Astrocyte (in vitro differentiated cells and primary cell): ENCODE measurements at regions not wholly inside any gene's neighbourhood (a gene's known extent, or its start where the extent isn't known, plus 50 kb on each side); places are given as distances from the start of the nearest gene placed in this dataset.

ENCODE experiments used
- DNase-seq: peaks from one replicate; pipeline ENCODE4 v3.0.0-alpha.2; 2010; ENCODE audit warnings: low read depth
- FAIRE-seq: peaks from 2 replicates; lab custom pipeline; 2011; peaks lifted over from hg19 to GRCh38; lab: Jason Lieb, UNC
- H2AFZ ChIP-seq: 2 replicates; pipeline ENCODE4 v1.6.0; 2012; ENCODE audit warnings: low read depth, low read length, inconsistent platforms
- H3K27ac ChIP-seq: 2 replicates; pipeline ENCODE4 v1.5.1; 2011; ENCODE audit warnings: low read depth, low read length, inconsistent platforms
- H3K27me3 ChIP-seq: 2 replicates; pipeline ENCODE4 v1.6.0; 2011; ENCODE audit warnings: low read length, inconsistent platforms; ENCODE audit not compliant: insufficient read depth
- H3K36me3 ChIP-seq: 2 replicates; pipeline ENCODE4 v1.5.1; 2011; ENCODE audit warnings: low read length, inconsistent platforms; ENCODE audit not compliant: insufficient read depth
- H3K4me1 ChIP-seq: 2 replicates; pipeline ENCODE4 v1.5.1; 2011; ENCODE audit warnings: low read length, inconsistent platforms; ENCODE audit not compliant: insufficient read depth
- H3K4me2 ChIP-seq: 2 replicates; pipeline ENCODE4 v1.6.0; 2012; ENCODE audit warnings: low read length, inconsistent platforms
- H3K4me3 ChIP-seq: 2 replicates; pipeline ENCODE4 v1.5.1; 2011; ENCODE audit warnings: low read depth, mild to moderate bottlenecking, low read length, inconsistent platforms; ENCODE audit not compliant: insufficient read depth
- H3K79me2 ChIP-seq: 2 replicates; pipeline ENCODE4 v1.6.0; 2012; ENCODE audit warnings: mild to moderate bottlenecking, low read length, inconsistent platforms; ENCODE audit not compliant: insufficient read depth
- H3K9ac ChIP-seq: 2 replicates; pipeline ENCODE4 v1.6.0; 2012; ENCODE audit warnings: mild to moderate bottlenecking, low read length, inconsistent platforms
- H3K9me3 ChIP-seq: 2 replicates; pipeline ENCODE4 v1.5.1; 2012; ENCODE audit warnings: low read depth, mild to moderate bottlenecking, low read length, inconsistent platforms; ENCODE audit not compliant: insufficient read depth
- H4K20me1 ChIP-seq: 2 replicates; pipeline ENCODE4 v1.6.0; 2012; ENCODE audit warnings: low read length, inconsistent platforms; ENCODE audit not compliant: insufficient read depth
- H3K27ac Mint-ChIP-seq: one replicate; pipeline ENCODE4 v1.8.0; 2021; ENCODE audit warnings: mild to moderate bottlenecking, mixed read lengths; ENCODE audit not compliant: unreplicated experiment
- H3K27me3 Mint-ChIP-seq: one replicate; pipeline ENCODE4 v1.8.0; 2021; ENCODE audit warnings: low read depth, mixed read lengths; ENCODE audit not compliant: unreplicated experiment
- H3K36me3 Mint-ChIP-seq: one replicate; pipeline ENCODE4 v1.8.0; 2021; ENCODE audit warnings: low read depth, mixed read lengths; ENCODE audit not compliant: unreplicated experiment
- H3K4me1 Mint-ChIP-seq: one replicate; pipeline ENCODE4 v1.8.0; 2021; ENCODE audit warnings: low read depth, mixed read lengths; ENCODE audit not compliant: unreplicated experiment
- H3K4me3 Mint-ChIP-seq: one replicate; pipeline ENCODE4 v1.8.0; 2021; ENCODE audit warnings: mild to moderate bottlenecking, moderate library complexity, mixed read lengths; ENCODE audit not compliant: unreplicated experiment
- H3K9me3 Mint-ChIP-seq: one replicate; pipeline ENCODE4 v1.8.0; 2021; ENCODE audit warnings: mild to moderate bottlenecking, mixed read lengths; ENCODE audit not compliant: unreplicated experiment
- CTCF ChIP-seq: IDR thresholded peaks from 2 replicates; pipeline ENCODE4 v1.5.1; 2011; ENCODE audit warnings: low read depth, mild to moderate bottlenecking, inconsistent platforms, low read length, moderate library complexity; ENCODE audit not compliant: insufficient read depth
- EZH2 ChIP-seq: IDR thresholded peaks from 2 replicates; pipeline ENCODE4 v1.6.1; 2012; ENCODE audit warnings: mild to moderate bottlenecking, low read length, inconsistent platforms; ENCODE audit not compliant: insufficient read depth

GRCh38 chr2:8409461-8410260 lies 272.2 kb upstream of the ID2 start:
- Histone ChIP-seq H3K9ac (no peak overlapping the region), H2AFZ (no peak overlapping the region), H3K9me3 (no peaks in the 10 kb centered on the region), H3K79me2 (no peaks in the 10 kb centered on the region), H3K4me3 (no peak overlapping the region), H4K20me1 (no peaks in the 10 kb centered on the region), H3K27me3 (no peaks in the 10 kb centered on the region), H3K27ac (no peak overlapping the region), H3K36me3 (no peaks in the 10 kb centered on the region), H3K4me1 (peaks cover 4% of the 10 kb centered on the region), H3K4me2 (no peak overlapping the region)
- Mint-ChIP-seq H3K27ac (no peak overlapping the region), H3K4me3 (no peak overlapping the region), H3K27me3 (peaks cover 4% of the 10 kb centered on the region), H3K4me1 (peaks cover 2% of the 10 kb centered on the region), H3K36me3 (no peaks in the 10 kb centered on the region), H3K9me3 (no peaks in the 10 kb centered on the region)
- DNase-seq: no peak
- no peak for FAIRE-seq
- TF ChIP-seq EZH2 (no peak), CTCF (no peak)

GRCh38 chr2:8412082-8412481 lies 269.8 kb upstream of the ID2 start:
- peaks cover 4% of the 10 kb centered on the region for H3K4me1 ChIP-seq
- FAIRE-seq (no peak), DNase-seq (no peak)
- no peak overlapping the region for H3K4me2 ChIP-seq
- no peak overlapping the region for H3K9ac ChIP-seq
- H3K79me2 ChIP-seq: no peaks in the 10 kb centered on the region
- Mint-ChIP-seq H3K9me3 (no peaks in the 10 kb centered on the region), H3K27me3 (peaks cover 8% of the 10 kb centered on the region), H3K4me3 (no peak overlapping the region), H3K27ac (peak overlapping the region; percentile 8), H3K4me1 (peaks cover 2% of the 10 kb centered on the region), H3K36me3 (no peaks in the 10 kb centered on the region)
- H3K36me3 ChIP-seq: no peaks in the 10 kb centered on the region
- H3K27me3 ChIP-seq: no peaks in the 10 kb centered on the region
- no peak overlapping the region for H3K27ac ChIP-seq
- TF ChIP-seq CTCF: no peak
- no peak for TF ChIP-seq EZH2
- H3K9me3 ChIP-seq: no peaks in the 10 kb centered on the region
- H2AFZ ChIP-seq: no peak overlapping the region
- no peak overlapping the region for H3K4me3 ChIP-seq
- no peaks in the 10 kb centered on the region for H4K20me1 ChIP-seq

- Histone ChIP-seq H3K4me3 (no peak overlapping the region), H3K4me2 (no peak overlapping the region), H3K4me1 (peaks cover 4% of the 10 kb centered on the region), H3K9me3 (no peaks in the 10 kb centered on the region), H3K9ac (no peak overlapping the region), H3K27ac (no peak overlapping the region), H2AFZ (no peak overlapping the region), H4K20me1 (no peaks in the 10 kb centered on the region), H3K27me3 (no peaks in the 10 kb centered on the region), H3K79me2 (no peaks in the 10 kb centered on the region), H3K36me3 (no peaks in the 10 kb centered on the region)
- TF ChIP-seq EZH2 (no peak), CTCF (no peak)
- no peak overlapping the region for H3K4me3 Mint-ChIP-seq
- peaks cover 8% of the 10 kb centered on the region for H3K27me3 Mint-ChIP-seq
- no peak overlapping the region for H3K27ac Mint-ChIP-seq
- no peak for DNase-seq
- no peak for FAIRE-seq
- H3K9me3 Mint-ChIP-seq: no peaks in the 10 kb centered on the region
- peaks cover 2% of the 10 kb centered on the region for H3K4me1 Mint-ChIP-seq
- H3K36me3 Mint-ChIP-seq: no peaks in the 10 kb centered on the region
These were observed 269.3 kb upstream of the ID2 start for GRCh38 chr2:8412586-8412985.
